Upper lobe of left lung (tissue), 4 donors: ENCODE measurements at regions not wholly inside any gene's neighbourhood (a gene's known extent, or its start where the extent isn't known, plus 50 kb on each side); places are given as distances from the start of the nearest gene placed in this dataset.

Source experiments
- POLR2A ChIP-seq, 4 donors: fragments of 450-650 bp; IDR thresholded peaks; one replicate each; pipeline ENCODE4 v1.5.1; 2016 to 2017; ENCODE audit warnings: antibody characterized with exemption in 4 of 4, mild to moderate bottlenecking in 2 of 4
- TF ChIP-seq, protein P1 (sequence below), 6 experiments: fragments of 450-650 bp in 4 of 6; fragments of 200-600 bp in 2 of 6; sonication (generic) in 2 of 6; IDR thresholded peaks; one replicate each; pipeline ENCODE4 v1.5.1; 2016 to 2019; ENCODE audit warnings: antibody characterized with exemption in 6 of 6

DNA sequence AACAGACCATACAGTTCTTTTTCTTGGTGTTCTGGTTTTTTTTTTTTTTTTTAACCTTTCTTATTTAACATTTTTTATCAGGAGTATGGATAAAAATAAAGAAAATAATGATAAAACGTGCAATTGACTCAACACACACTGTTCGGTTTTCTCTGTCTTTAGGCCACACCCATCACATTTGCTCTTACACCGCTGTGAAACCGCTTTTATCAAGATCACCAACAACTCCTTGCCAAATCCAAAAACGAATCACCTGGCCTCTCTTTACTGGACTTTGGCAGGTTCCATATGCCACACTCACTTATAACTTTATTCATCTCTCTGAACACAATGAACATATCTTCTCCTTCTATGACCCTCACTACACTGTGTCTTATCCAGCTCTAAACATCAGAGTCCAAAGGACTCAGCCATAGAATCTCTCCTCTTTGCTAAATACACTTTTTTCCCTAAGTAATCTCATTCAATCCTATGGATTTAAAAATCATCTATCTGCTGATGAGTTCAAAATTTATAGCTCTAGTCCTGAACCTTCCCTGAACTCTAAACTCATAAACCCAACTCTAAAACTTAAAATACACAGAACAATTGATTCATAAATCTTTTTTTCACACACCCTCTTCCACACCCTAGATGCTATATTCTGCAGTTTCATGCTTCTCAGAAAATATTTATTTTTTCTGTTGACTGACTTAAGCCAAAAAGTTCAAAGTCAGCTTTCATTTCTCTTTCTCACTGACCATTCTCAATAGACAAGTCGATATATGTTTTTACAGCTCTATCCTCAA is 800.6 kb upstream of the SOX9 start:
- TF ChIP-seq, protein P1, sequence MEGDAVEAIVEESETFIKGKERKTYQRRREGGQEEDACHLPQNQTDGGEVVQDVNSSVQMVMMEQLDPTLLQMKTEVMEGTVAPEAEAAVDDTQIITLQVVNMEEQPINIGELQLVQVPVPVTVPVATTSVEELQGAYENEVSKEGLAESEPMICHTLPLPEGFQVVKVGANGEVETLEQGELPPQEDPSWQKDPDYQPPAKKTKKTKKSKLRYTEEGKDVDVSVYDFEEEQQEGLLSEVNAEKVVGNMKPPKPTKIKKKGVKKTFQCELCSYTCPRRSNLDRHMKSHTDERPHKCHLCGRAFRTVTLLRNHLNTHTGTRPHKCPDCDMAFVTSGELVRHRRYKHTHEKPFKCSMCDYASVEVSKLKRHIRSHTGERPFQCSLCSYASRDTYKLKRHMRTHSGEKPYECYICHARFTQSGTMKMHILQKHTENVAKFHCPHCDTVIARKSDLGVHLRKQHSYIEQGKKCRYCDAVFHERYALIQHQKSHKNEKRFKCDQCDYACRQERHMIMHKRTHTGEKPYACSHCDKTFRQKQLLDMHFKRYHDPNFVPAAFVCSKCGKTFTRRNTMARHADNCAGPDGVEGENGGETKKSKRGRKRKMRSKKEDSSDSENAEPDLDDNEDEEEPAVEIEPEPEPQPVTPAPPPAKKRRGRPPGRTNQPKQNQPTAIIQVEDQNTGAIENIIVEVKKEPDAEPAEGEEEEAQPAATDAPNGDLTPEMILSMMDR (IDR thresholded peaks at IDR 0.05): no peak
- TF ChIP-seq POLR2A (IDR thresholded peaks at IDR 0.05): no peak
